CD14-positive monocyte (primary cell): ENCODE measurements at regions not wholly inside any gene's neighbourhood (a gene's known extent, or its start where the extent isn't known, plus 50 kb on each side); places are given as distances from the start of the nearest gene placed in this dataset.

Source experiments
- DNase-seq, 3 donors: peaks; one replicate each; pipeline ENCODE4 v3.0.0-alpha.2; 2011 to 2022
- H2AFZ ChIP-seq: 2 replicates; pipeline ENCODE4 v1.6.0; 2012; ENCODE audit warnings: mild to moderate bottlenecking, low read depth, low read length, inconsistent platforms; ENCODE audit not compliant: insufficient read depth, poor library complexity, severe bottlenecking
- H3K27ac ChIP-seq, 2 donors: 1 replicate in 1 of 2; 2 replicates in 1 of 2; pipeline ENCODE4 v1.5.1; 2012 to 2013; ENCODE audit warnings: low read length in 2 of 2, control low read depth in 1 of 2, inconsistent platforms in 1 of 2, low read depth in 1 of 2, mild to moderate bottlenecking in 1 of 2
- H3K27me3 ChIP-seq, 2 donors: one replicate each; pipeline versions ENCODE4 v1.6.0 to v1.6.1; 2011 to 2013; ENCODE audit warnings: low read length in 2 of 2; ENCODE audit not compliant: control insufficient read depth in 2 of 2, insufficient read depth in 2 of 2
- H3K36me3 ChIP-seq, 2 donors: replicated peaks in 1 of 2; 1 replicate in 1 of 2; 2 replicates in 1 of 2; pipeline versions ENCODE4 v1.5.1 to v1.6.1; 2012 to 2013; ENCODE audit warnings: low read length in 2 of 2, control low read depth in 1 of 2, inconsistent platforms in 1 of 2, mild to moderate bottlenecking in 1 of 2; ENCODE audit not compliant: insufficient read depth in 2 of 2, control insufficient read depth in 1 of 2
- H3K4me1 ChIP-seq, 2 donors: 1 replicate in 1 of 2; 2 replicates in 1 of 2; pipeline versions ENCODE4 v1.5.1 to v1.6.1; 2012 to 2013; ENCODE audit warnings: low read length in 2 of 2, control low read depth in 1 of 2, inconsistent platforms in 1 of 2, mild to moderate bottlenecking in 1 of 2, moderate library complexity in 1 of 2; ENCODE audit not compliant: insufficient read depth in 2 of 2, control insufficient read depth in 1 of 2
- H3K4me2 ChIP-seq: replicated peaks from 2 replicates; pipeline ENCODE3; 2012; ENCODE audit warnings: low read length, moderate library complexity, mild to moderate bottlenecking; ENCODE audit not compliant: poor library complexity, severe bottlenecking; ENCODE audit errors: extremely low read depth
- H3K4me3 ChIP-seq, 3 experiments: fragments of 200-600 bp in 1 of 3; sonication (generic) in 1 of 3; replicated peaks in 1 of 3; 1 replicate in 2 of 3; 2 replicates in 1 of 3; pipeline ENCODE4 v1.5.1; 2011 to 2013; ENCODE audit warnings: low read length in 3 of 3, mild to moderate bottlenecking in 3 of 3, control low read depth in 2 of 3, low read depth in 2 of 3, inconsistent platforms in 1 of 3, moderate library complexity in 1 of 3
- H3K79me2 ChIP-seq: 2 replicates; pipeline ENCODE4 v1.6.0; 2012; ENCODE audit warnings: mild to moderate bottlenecking, control low read depth, inconsistent platforms, low read length, moderate library complexity; ENCODE audit not compliant: insufficient read depth
- H3K9ac ChIP-seq: 2 replicates; pipeline ENCODE4 v1.6.0; 2017; ENCODE audit warnings: low read length, mild to moderate bottlenecking; ENCODE audit not compliant: insufficient read depth, poor library complexity, severe bottlenecking
- H3K9me3 ChIP-seq, 2 donors: replicated peaks in 1 of 2; 1 replicate in 1 of 2; 2 replicates in 1 of 2; pipeline versions ENCODE4 v1.5.1 to v1.6.1; 2012 to 2013; ENCODE audit warnings: low read length in 2 of 2, control low read depth in 1 of 2; ENCODE audit not compliant: control insufficient read depth in 1 of 2, insufficient read depth in 1 of 2
- H4K20me1 ChIP-seq: 2 replicates; pipeline ENCODE4 v1.6.0; 2012; ENCODE audit warnings: mild to moderate bottlenecking, low read length, control low read depth, moderate library complexity; ENCODE audit not compliant: insufficient read depth
- H3K27ac Mint-ChIP-seq, 7 donors: one replicate each; pipeline ENCODE4 v1.8.0; 2020; ENCODE audit warnings: mild to moderate bottlenecking in 7 of 7, mixed read lengths in 7 of 7, moderate library complexity in 6 of 7, inconsistent platforms in 2 of 7
- H3K27me3 Mint-ChIP-seq, 3 donors: one replicate each; pipeline ENCODE4 v1.8.0; 2021 to 2022; ENCODE audit warnings: low read depth in 3 of 3, mild to moderate bottlenecking in 3 of 3, mixed read lengths in 3 of 3, moderate library complexity in 3 of 3, inconsistent platforms in 1 of 3
- H3K36me3 Mint-ChIP-seq, 2 donors: one replicate each; pipeline ENCODE4 v1.8.0; 2020; ENCODE audit warnings: mixed read lengths in 2 of 2, inconsistent platforms in 1 of 2, mild to moderate bottlenecking in 1 of 2
- H3K4me1 Mint-ChIP-seq: one replicate; pipeline ENCODE4 v1.8.0; 2020; ENCODE audit warnings: mild to moderate bottlenecking, mixed read lengths
- H3K4me3 Mint-ChIP-seq, 2 donors: one replicate each; pipeline ENCODE4 v1.8.0; 2020; ENCODE audit warnings: mild to moderate bottlenecking in 2 of 2, mixed read lengths in 2 of 2, moderate library complexity in 1 of 2
- H3K9me3 Mint-ChIP-seq, 7 donors: one replicate each; pipeline ENCODE4 v1.8.0; 2020 to 2022; ENCODE audit warnings: mixed read lengths in 7 of 7, mild to moderate bottlenecking in 6 of 7, moderate library complexity in 6 of 7, inconsistent platforms in 2 of 7
- CTCF ChIP-seq: fragments of 200-600 bp; IDR thresholded peaks from one replicate; pipeline ENCODE4 v1.8.0; 2022; ENCODE audit warnings: antibody characterized with exemption, mild to moderate bottlenecking
- WGBS: methylation state at CpG from one replicate; pipeline ENCODE4 v1.1.5; 2013; ENCODE audit warnings: missing lambda C conversion rate; ENCODE audit not compliant: insufficient coverage; 5-methylcytosine and 5-hydroxymethylcytosine counted together
- intact Hi-C, 2 donors: fragments of 100-400 bp; cut with micrococcal nuclease; formaldehyde crosslinking; loops; one replicate each; pipeline versions ENCODE4 v1.15.0 to v1.15.1; 2023

- Histone ChIP-seq H2AFZ (no peak overlapping the region), H3K36me3 (no peaks in the 10 kb centered on the region), H3K27ac (no peak overlapping the region), H4K20me1 (no peaks in the 10 kb centered on the region), H3K4me2 (no peak overlapping the region), H3K9me3 (no peaks in the 10 kb centered on the region), H3K79me2 (no peaks in the 10 kb centered on the region), H3K9ac (no peak overlapping the region), H3K4me1 (peaks cover 18 to 21% of the 10 kb centered on the region in 2 donors), H3K4me3 (no peak overlapping the region), H3K27me3 (no peaks in the 10 kb centered on the region)
- no peak for DNase-seq
- H3K4me3 Mint-ChIP-seq = no peak overlapping the region
- H3K27ac Mint-ChIP-seq = no peak overlapping the region
- 82% methylated on average over 3 of the region's 8 CpGs for WGBS
- H3K4me1 Mint-ChIP-seq = peaks cover 23% of the 10 kb centered on the region
- no peaks in the 10 kb centered on the region for H3K36me3 Mint-ChIP-seq
- no peak for TF ChIP-seq CTCF
- H3K9me3 Mint-ChIP-seq = peaks cover 0 to 2% (median 0%) of the 10 kb centered on the region in 7 donors
- H3K27me3 Mint-ChIP-seq = peaks cover 0 to 2% (median 1%) of the 10 kb centered on the region in 3 donors
- intact Hi-C loops = no loop called here
Measured at GRCh38 chr22:22754961-22755777, 110.8 kb downstream of the GGTLC2 start.

- no peak overlapping the region for H2AFZ ChIP-seq
- Mint-ChIP-seq H3K4me1 (peaks cover 23% of the 10 kb centered on the region), H3K36me3 (no peaks in the 10 kb centered on the region), H3K27me3 (peaks cover 0 to 2% (median 1%) of the 10 kb centered on the region in 3 donors), H3K4me3 (no peak overlapping the region), H3K9me3 (peaks cover 0 to 2% (median 0%) of the 10 kb centered on the region in 7 donors), H3K27ac (no peak overlapping the region)
- no peaks in the 10 kb centered on the region for H3K9me3 ChIP-seq
- intact Hi-C loops = no loop called here
- H3K27ac ChIP-seq = no peak overlapping the region
- H3K27me3 ChIP-seq = no peaks in the 10 kb centered on the region
- no peaks in the 10 kb centered on the region for H3K79me2 ChIP-seq
- H3K36me3 ChIP-seq = no peaks in the 10 kb centered on the region
- H3K4me2 ChIP-seq = no peak overlapping the region
- DNase-seq = no peak
- TF ChIP-seq CTCF = no peak
- no peak overlapping the region for H3K4me3 ChIP-seq
- peaks cover 18 to 21% of the 10 kb centered on the region in 2 donors for H3K4me1 ChIP-seq
- H3K9ac ChIP-seq = no peak overlapping the region
- no peaks in the 10 kb centered on the region for H4K20me1 ChIP-seq
Measured at GRCh38 chr22:22755778-22756100, 111.3 kb downstream of the GGTLC2 start.
